PC-3 (cell line): ENCODE measurements at regions not wholly inside any gene's neighbourhood (a gene's known extent, or its start where the extent isn't known, plus 50 kb on each side); places are given as distances from the start of the nearest gene placed in this dataset.

Experiments
- ATAC-seq: fragments of 200-7000 bp; cut with Tn5 transposase; 2 replicates; pipeline ENCODE4 v1.9.1; 2020; ENCODE audit warnings: mild to moderate bottlenecking, moderate library complexity
- BruUV-seq: library from RNA; stranded (reverse); fragments of 400-500 nt; replicated peaks from 2 replicates; lab custom pipeline; 2021; lab: Mats Ljungman, UMichigan
- CTCF ChIA-PET: fragments of 300-600 bp; sonication (Branson Sonifier 250); formaldehyde crosslinking; loops from one replicate; lab custom pipeline; 2022; ENCODE audit warnings: antibody characterized with exemption; lab: Charles Lee
- POLR2A ChIA-PET: fragments of 300-600 bp; sonication (Branson Sonifier 250); formaldehyde crosslinking; loops from one replicate; lab custom pipeline; 2022; ENCODE audit warnings: antibody characterized with exemption; ENCODE audit not compliant: unreplicated experiment; lab: Charles Lee
- DNase-seq: peaks from one replicate; pipeline ENCODE4 v3.0.0-alpha.2; 2015
- H2AFZ ChIP-seq: fragments of 300-600 bp; sonication (generic); 2 replicates; pipeline ENCODE4 v1.6.0; 2016; ENCODE audit warnings: antibody characterized with exemption, low read length
- H3F3A ChIP-seq: fragments of 300-600 bp; sonication (generic); one replicate; pipeline ENCODE4 v1.6.0; 2017; ENCODE audit warnings: antibody characterized with exemption, low read length, control low read depth, mild to moderate bottlenecking; ENCODE audit not compliant: unreplicated experiment
- H3K27ac ChIP-seq: fragments of 300-600 bp; sonication (generic); 2 replicates; pipeline ENCODE4 v1.5.1; 2016; ENCODE audit warnings: mild to moderate bottlenecking, low read length
- H3K27me3 ChIP-seq: fragments of 300-600 bp; sonication (generic); 2 replicates; pipeline ENCODE4 v1.6.1; 2016; ENCODE audit warnings: low read length, mixed read lengths
- H3K36me3 ChIP-seq: fragments of 300-600 bp; sonication (generic); 2 replicates; pipeline ENCODE4 v1.6.1; 2016; ENCODE audit warnings: low read depth, mixed run types, low read length, mixed read lengths
- H3K4me1 ChIP-seq: fragments of 300-600 bp; sonication (generic); 2 replicates; pipeline ENCODE4 v1.5.1; 2016; ENCODE audit warnings: low read length; ENCODE audit not compliant: insufficient read depth
- H3K4me2 ChIP-seq: fragments of 300-600 bp; sonication (generic); 2 replicates; pipeline ENCODE4 v1.6.0; 2016; ENCODE audit warnings: low read length
- H3K4me3 ChIP-seq: fragments of 300-600 bp; sonication (generic); 2 replicates; pipeline ENCODE4 v1.5.1; 2016; ENCODE audit warnings: mild to moderate bottlenecking, low read length, mixed read lengths
- H3K79me2 ChIP-seq: fragments of 300-600 bp; sonication (generic); 2 replicates; pipeline ENCODE4 v1.6.1; 2017; ENCODE audit warnings: low read length, mixed read lengths
- H3K9ac ChIP-seq: fragments of 300-600 bp; sonication (generic); 2 replicates; pipeline ENCODE4 v1.6.0; 2016; ENCODE audit warnings: mild to moderate bottlenecking, low read length
- H3K9me2 ChIP-seq: fragments of 300-600 bp; sonication (generic); replicated peaks from 2 replicates; pipeline ENCODE4 v1.6.1; 2016; ENCODE audit warnings: mixed run types, low read length, mixed read lengths
- H3K9me3 ChIP-seq: fragments of 300-600 bp; sonication (generic); 2 replicates; pipeline ENCODE4 v1.6.1; 2016; ENCODE audit warnings: low read length, mixed read lengths
- H4K20me1 ChIP-seq: fragments of 300-600 bp; sonication (generic); 2 replicates; pipeline ENCODE4 v1.6.1; 2016; ENCODE audit warnings: low read length, mixed read lengths
- EZH2 ChIP-seq: fragments of 300-600 bp; sonication (generic); IDR thresholded peaks from one replicate; pipeline ENCODE4 v1.6.1; 2017; ENCODE audit warnings: antibody characterized with exemption, mild to moderate bottlenecking, low read length; ENCODE audit not compliant: unreplicated experiment
- EZH2phosphoT487 ChIP-seq: fragments of 300-600 bp; sonication (generic); IDR thresholded peaks from 2 replicates; pipeline ENCODE4 v1.6.1; 2018; ENCODE audit warnings: mild to moderate bottlenecking, antibody characterized with exemption, low read length, borderline replicate concordance
- intact Hi-C: fragments of 100-400 bp; cut with micrococcal nuclease; formaldehyde crosslinking; loops from 2 replicates; pipeline ENCODE4 v1.9.0; 2023
- TF ChIP-seq, protein P1 (sequence below): fragments of 300-600 bp; sonication (generic); conservative IDR thresholded peaks from 2 replicates; pipeline ENCODE4 v1.5.1; 2017; ENCODE audit warnings: antibody characterized with exemption, low read depth, mild to moderate bottlenecking, low read length

DNA sequence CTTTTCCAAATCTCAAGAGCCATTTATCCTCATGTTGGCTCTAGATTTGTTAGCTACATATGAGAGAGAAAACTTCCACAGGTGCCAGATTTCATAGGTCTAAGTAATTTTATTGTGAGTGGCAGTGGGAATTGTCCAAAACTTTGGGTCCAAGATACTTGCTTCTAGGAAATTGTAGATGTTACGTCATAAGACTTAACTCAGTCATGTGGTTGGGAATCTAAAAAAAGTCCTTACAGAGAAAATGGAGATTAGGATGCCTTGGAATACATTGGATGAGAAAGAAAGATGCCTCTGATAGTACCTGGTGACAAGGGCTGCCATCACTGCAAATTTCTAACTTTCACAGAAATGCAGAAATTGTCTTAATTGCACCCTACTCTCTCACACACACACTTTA lies 506.5 kb downstream of the C4orf33 start:
- no peak for TF ChIP-seq EZH2
- no peak for TF ChIP-seq EZH2phosphoT487
- TF ChIP-seq, protein P1, sequence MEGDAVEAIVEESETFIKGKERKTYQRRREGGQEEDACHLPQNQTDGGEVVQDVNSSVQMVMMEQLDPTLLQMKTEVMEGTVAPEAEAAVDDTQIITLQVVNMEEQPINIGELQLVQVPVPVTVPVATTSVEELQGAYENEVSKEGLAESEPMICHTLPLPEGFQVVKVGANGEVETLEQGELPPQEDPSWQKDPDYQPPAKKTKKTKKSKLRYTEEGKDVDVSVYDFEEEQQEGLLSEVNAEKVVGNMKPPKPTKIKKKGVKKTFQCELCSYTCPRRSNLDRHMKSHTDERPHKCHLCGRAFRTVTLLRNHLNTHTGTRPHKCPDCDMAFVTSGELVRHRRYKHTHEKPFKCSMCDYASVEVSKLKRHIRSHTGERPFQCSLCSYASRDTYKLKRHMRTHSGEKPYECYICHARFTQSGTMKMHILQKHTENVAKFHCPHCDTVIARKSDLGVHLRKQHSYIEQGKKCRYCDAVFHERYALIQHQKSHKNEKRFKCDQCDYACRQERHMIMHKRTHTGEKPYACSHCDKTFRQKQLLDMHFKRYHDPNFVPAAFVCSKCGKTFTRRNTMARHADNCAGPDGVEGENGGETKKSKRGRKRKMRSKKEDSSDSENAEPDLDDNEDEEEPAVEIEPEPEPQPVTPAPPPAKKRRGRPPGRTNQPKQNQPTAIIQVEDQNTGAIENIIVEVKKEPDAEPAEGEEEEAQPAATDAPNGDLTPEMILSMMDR = no peak
- CTCF ChIA-PET = no interaction called here

DNA sequence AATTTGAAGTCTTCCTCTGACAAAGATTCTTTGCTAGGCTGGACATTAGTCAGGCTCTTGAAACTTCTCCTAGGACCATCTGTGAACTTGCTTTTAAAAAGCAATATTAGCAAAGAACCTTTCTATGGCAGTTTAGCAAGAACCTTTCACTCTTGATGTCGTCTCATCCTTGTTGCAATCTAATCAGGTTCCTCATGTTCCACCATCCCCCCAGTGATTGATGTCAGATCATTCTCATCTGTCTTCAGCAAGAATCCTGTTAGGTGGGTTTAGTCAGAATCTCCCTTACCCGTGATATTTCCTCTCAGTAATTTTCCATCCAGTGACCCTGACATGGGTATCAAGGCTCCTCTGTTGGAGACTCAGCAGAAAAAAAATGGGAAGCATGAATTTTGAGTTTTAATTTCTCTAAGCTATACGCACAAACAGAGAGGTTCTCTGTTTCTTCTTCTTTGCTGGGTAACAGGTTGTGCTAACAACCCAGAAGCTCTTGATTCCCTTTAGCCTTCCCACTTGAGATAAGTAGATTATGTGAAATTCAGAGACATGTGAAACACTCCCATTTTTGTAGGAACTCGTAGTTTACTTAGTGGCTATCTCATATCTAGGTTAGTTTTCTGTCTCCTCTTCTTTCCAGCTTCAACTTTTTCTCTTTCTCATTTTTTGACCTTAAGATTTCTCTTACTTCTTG lies 507.4 kb downstream of the C4orf33 start:
- no peak overlapping the region for H3K27ac ChIP-seq
- no peaks in the 10 kb centered on the region for H3K4me1 ChIP-seq
- BruUV-seq = no TSS peak
- no peak overlapping the region for H3K9ac ChIP-seq
- no peaks in the 10 kb centered on the region for H3F3A ChIP-seq
- H3K4me2 ChIP-seq = no peak overlapping the region
- no peak for ATAC-seq
- H3K79me2 ChIP-seq = no peaks in the 10 kb centered on the region
- intact Hi-C loops = no loop called here
- H4K20me1 ChIP-seq = no peaks in the 10 kb centered on the region
- no peaks in the 10 kb centered on the region for H3K9me2 ChIP-seq
- H3K27me3 ChIP-seq = no peaks in the 10 kb centered on the region
- POLR2A ChIA-PET = no interaction called here
- H3K4me3 ChIP-seq = no peak overlapping the region
- H3K9me3 ChIP-seq = no peaks in the 10 kb centered on the region
- CTCF ChIA-PET = no interaction called here
- no peak for DNase-seq
- no peak for TF ChIP-seq EZH2
- H3K36me3 ChIP-seq = no peaks in the 10 kb centered on the region
- no peak overlapping the region for H2AFZ ChIP-seq

More for the DNA sequence above, 506.5 kb downstream of the C4orf33 start:
- Histone ChIP-seq H3F3A (no peaks in the 10 kb centered on the region), H3K27ac (no peak overlapping the region), H3K4me2 (no peak overlapping the region), H3K79me2 (no peaks in the 10 kb centered on the region), H3K9me2 (no peaks in the 10 kb centered on the region), H3K4me3 (no peak overlapping the region), H3K9me3 (no peaks in the 10 kb centered on the region), H4K20me1 (no peaks in the 10 kb centered on the region), H3K4me1 (no peaks in the 10 kb centered on the region), H3K9ac (no peak overlapping the region), H3K36me3 (no peaks in the 10 kb centered on the region), H2AFZ (no peak overlapping the region), H3K27me3 (no peaks in the 10 kb centered on the region)
- DNase-seq = no peak
- no TSS peak for BruUV-seq
- no peak for ATAC-seq
- intact Hi-C loops = no loop called here
- POLR2A ChIA-PET = no interaction called here

DNA sequence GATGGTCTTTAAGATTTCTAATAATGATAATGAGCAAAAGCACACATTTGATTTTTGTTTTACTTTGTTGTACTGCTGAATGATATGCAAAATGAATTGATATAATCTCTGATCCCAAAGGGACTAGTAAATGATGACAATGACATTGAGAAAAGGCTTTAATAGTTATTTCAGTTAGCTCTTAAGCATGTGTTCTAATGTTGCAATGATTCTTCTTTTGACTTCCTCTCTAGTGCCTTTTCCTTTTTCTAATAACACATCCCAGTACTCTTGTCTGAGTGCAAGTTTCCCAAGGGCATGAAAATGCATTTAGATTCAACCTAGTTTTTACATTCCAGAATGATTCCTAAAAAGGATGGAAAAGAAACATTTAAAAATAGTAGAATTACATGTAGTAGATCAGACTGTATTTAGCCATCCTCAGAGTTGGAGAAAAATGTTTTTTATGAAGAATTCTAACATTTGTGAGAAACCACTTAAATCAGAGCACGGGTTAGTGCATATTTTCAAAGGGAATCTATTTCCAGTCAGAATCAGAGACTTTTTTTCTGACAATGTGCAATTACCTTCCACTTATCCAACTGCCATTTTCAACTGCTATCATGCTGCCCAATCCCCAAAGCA lies 508.8 kb downstream of the C4orf33 start:
- Histone ChIP-seq H4K20me1 (no peaks in the 10 kb centered on the region), H3F3A (no peaks in the 10 kb centered on the region), H3K4me1 (no peaks in the 10 kb centered on the region), H3K27me3 (no peaks in the 10 kb centered on the region), H3K4me2 (no peak overlapping the region), H3K9ac (no peak overlapping the region), H3K36me3 (no peaks in the 10 kb centered on the region), H2AFZ (no peak overlapping the region), H3K9me2 (no peaks in the 10 kb centered on the region), H3K4me3 (no peak overlapping the region), H3K9me3 (no peaks in the 10 kb centered on the region), H3K27ac (no peak overlapping the region), H3K79me2 (no peaks in the 10 kb centered on the region)
- TF ChIP-seq EZH2phosphoT487 (no peak), EZH2 (no peak)
- TF ChIP-seq, protein P1 = no peak
- DNase-seq (no peak), ATAC-seq (no peak)
- POLR2A ChIA-PET = no interaction called here
- no TSS peak for BruUV-seq
- intact Hi-C loops = no loop called here
- CTCF ChIA-PET = no interaction called here
